NCI-H774 (cell line): ENCODE measurements at regions not wholly inside any gene's neighbourhood (a gene's known extent, or its start where the extent isn't known, plus 50 kb on each side); places are given as distances from the start of the nearest gene placed in this dataset.
"Not testable (repeated sequence)": the region's sequence is repeated elsewhere in the genome, so short reads cannot be mapped to it uniquely, and the experiment has no call there.

Experiments used
- DNase-seq: peaks from one replicate; lab custom pipeline; 2025; lab: John Stamatoyannopoulos, UW

DNA sequence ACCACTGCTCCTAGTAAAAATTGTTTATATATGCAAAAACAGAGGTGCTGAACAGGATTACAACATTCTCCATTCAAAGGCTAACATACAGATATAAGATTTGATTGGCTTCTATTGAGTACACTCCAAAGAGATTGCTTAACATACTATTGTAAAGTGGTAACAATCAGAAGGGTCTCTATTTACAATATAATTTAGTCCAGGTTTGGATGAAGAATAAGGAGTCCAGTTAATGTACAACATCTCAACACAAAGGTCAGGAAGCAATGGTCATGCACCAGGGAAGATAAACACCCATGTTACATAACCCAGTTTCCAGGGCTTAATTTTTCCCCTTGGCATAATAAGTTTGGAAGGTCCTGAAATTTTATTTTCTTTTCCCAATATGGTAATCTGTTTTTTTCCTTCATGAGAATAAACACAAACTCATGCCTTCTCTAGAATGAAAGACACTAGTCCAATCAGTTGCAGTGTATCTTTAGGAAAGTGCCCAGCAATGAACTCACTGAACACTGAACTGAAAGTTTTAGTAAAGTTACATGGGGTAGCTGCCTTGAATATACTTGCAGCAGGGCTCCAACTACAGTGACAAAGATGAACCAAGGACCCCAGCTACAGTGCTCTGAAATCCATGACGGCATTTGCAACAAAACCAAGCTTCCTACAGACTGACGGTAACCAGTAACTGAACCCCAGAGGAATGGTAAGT is 255.3 kb upstream of the GJE1 start:
- DNase-seq, result no peak

- no peak for DNase-seq
Measured at GRCh38 chr6:141874930-141875602, 257.7 kb upstream of the GJE1 start.

GRCh38 chr6:141869509-141869908 is 263.2 kb upstream of the GJE1 start:
- not testable (repeated sequence) for DNase-seq

- no peak for DNase-seq
Measured at GRCh38 chr6:141867767-141868166, 265.0 kb upstream of the GJE1 start.

GRCh38 chr6:141866731-141867497 is 265.8 kb upstream of the GJE1 start:
- no peak for DNase-seq

GRCh38 chr6:141851063-141851462 is 281.7 kb upstream of the GJE1 start:
- DNase-seq, result no peak

DNA sequence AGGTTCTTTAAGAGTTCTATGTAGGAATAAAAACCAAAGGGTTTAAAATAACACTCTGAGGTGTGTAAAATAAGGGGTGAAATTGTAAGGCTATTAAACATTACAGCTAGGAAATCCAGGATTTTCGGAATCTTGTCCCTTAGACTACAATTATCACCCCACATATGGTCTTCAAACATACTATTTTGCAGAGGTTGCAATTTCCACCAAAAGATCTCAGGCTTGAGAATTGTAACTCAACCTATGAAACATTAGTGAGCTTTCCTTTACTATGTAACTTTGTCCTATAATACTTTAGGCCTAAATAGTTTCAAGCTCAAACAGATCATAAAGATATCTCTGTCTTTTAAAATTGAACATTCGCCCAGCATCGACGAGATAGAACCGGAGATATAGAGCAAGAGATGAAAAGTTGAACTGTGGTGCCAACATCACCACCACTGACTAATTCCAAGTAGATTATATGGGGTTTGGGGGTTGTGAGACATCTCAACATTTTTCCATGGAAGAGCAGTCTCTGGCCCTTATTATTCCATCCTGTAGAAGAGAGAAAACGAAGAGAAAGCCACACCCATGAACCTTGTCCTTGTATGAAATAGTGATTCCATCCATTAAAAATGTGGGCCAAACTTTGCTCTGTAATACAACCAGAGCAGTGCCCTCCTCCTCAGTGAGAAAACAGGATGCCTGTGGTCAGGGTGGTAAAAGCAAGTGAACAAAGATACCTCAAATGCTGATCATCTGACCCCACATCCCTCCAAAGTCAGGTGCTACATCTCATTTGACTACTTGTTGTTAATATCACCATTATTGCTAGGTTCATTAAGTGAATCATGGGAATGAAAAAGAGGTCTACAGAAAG is 284.5 kb upstream of the GJE1 start:
- no peak for DNase-seq

GRCh38 chr6:141846639-141847038 is 286.1 kb upstream of the GJE1 start:
- DNase-seq, result no peak

DNA sequence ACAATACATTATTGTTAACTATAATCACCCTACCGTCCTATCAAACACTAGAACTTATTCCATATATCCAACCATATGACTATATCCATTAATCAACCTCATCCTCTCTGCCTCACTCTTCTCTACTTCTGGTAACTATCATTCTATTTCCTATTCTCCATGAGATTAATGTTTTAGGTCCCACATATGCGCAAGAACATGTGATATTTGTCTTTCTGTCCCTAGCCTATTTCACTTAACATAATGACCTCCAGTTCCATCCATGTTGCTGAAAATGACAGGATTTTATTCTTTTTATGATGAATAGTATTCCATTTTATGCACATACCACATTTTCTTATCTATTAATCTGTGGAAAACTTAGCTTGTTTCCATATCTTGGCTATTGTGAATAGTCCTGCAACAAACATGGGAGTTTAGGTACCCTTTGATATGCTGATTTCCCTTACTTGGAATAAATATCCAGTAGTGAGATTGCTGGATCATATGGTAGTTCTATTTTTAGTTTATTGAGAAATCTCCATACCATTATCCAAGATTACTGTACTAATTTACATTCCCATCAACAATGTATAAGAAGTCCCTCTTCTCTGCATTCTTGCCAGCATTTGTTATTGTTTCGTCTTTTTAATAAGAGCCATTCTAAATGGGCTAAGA is 289.4 kb upstream of the GJE1 start:
- DNase-seq, result no peak

GRCh38 chr6:141833001-141833655 is 299.6 kb upstream of the GJE1 start:
- DNase-seq, result no peak

GRCh38 chr6:141830530-141830929 is 302.2 kb upstream of the GJE1 start:
- DNase-seq, result no peak

DNA sequence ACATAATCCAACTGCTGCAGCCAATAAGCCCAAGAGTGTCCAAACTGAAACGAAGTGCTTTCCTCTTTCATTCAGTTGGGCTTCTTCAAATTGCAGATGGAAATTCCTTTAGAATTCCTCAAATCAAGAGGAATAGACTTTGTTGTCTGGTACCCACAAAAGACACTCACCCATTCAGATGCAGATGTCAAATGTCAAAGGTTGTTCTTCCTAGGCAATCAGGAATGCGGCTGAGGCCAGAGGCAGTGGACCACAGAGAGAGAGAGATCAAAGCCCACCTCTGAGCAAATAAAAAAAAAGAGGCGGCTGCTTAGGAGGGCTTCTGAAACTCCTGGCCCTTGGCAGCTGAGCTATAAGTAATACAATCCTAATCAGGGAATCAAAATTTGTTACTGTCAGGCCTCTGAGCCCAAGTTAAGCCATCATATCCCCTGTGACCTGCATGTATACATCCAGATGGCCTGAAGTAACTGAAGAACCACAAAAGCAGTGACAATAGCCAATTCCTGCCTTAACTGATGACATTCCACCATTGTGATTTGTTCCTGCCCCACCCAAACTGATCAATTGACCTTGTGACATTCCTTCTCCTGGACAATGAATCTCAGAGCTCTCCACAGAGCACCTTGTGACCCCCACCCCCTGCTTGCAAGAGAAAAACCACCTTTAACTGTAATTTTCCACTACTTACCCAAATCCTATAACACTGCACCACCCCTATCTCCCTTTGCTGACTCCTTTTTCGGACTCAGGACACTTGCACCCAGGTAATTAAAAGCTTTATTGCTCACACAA is 303.0 kb upstream of the GJE1 start:
- no peak for DNase-seq

DNA sequence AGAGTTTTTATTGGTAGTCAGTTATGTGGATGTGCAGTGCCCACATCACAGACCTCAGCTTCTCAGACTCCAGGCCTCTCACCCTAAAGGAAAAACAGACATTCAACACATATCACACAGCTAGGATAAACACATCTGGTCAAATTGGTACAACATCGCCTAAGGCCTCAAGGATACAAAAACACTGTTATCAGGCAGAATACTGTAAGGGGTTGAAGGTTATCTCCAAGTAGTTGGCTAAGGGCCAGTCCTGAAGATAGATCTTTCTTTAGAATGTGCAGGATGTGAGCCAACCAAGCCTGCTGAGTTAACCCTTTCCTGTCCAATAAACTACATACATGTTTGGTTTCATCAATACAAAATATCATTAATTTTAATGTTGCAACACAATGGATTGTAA is 308.4 kb upstream of the GJE1 start:
- DNase-seq, result no peak

DNA sequence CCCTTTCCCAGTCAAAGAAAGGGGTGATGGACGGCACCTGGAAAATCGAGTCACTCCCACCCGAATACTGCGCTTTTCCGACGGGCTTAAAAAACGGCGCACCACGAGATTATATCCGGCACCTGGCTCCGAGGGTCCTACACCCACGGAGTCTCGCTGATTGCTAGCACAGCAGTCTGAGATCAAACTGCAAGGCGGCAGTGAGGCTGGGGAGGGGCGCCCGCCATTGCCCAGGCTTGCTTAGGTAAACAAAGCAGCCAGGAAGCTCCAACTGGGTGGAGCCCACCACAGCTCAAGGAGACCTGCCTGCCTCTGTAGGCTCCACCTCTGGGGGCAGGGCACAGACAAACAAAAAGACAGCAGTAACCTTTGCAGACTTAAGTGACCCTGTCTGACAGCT is 317.7 kb upstream of the GJE1 start:
- not testable (repeated sequence) for DNase-seq

DNA sequence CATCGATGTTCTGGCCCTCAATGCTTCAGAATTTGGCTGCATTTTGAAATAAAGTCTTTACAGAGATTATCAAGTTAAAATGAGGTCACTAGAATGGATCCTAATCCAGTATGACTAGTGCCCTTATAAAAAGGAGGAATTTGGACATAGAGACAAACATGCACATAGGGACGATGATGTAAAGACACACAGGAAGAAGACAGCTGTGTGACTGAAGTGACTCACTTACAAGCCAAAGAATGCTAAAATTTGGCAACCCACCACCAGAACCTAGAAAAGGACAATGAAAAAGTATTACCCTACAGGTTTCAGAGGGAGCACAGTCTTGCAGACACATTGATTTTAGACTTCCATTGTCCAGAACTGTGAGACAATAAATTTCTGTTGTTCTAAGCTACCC is 322.8 kb upstream of the GJE1 start:
- DNase-seq, result no peak

DNA sequence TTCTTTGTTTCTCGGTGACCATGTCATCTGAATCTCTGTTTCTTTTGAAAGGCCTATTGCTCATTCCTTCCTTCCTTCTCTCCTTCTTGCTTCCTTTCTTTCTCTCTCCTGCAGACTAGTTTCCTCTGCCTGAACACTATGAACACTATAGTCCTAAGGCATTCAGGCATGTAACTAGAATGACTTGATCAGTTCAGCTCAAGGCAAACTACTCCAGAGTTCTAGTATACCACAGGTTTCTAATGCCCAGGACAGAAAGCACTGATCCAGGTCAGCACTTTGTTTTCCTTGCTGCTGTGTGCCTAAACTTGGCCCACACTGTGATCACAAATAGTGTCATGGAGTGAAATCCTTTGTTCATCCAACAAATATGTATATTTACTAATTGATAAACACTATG is 324.1 kb upstream of the GJE1 start:
- DNase-seq, result no peak

- not testable (repeated sequence) for DNase-seq
Measured at GRCh38 chr6:141800973-141801372, 331.8 kb upstream of the GJE1 start.

DNA sequence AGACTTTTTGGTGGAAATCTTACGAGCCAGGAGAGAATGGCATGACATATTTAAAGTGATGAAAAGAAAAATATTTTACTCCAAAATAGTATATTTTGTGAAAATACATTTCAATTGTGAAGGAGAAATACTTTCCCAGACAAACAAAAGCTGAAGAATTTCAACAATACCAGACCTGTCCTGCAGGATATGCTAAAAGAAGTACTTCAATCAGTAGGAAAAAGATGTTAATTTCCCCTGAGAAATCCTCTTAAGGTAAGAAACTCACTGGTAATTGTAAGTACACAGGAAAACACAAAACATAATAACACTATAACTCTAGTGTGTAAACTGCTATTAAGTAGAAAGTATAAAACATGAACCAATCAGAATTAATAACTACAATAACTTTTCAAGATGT is 341.8 kb upstream of the GJE1 start:
- no peak for DNase-seq

- no peak for DNase-seq
Measured at GRCh38 chr6:141788096-141788495, 344.6 kb upstream of the GJE1 start.

- no peak for DNase-seq
Measured at GRCh38 chr6:141783585-141783984, 349.1 kb upstream of the GJE1 start.
